K562 (cell line): ENCODE measurements at regions not wholly inside any gene's neighbourhood (a gene's known extent, or its start where the extent isn't known, plus 50 kb on each side); places are given as distances from the start of the nearest gene placed in this dataset.

Experiments used
- ASH1L ChIP-seq: fragments of 450-650 bp; IDR thresholded peaks from 2 replicates; pipeline ENCODE4 v1.6.1; 2018; ENCODE audit warnings: borderline replicate concordance, mild to moderate bottlenecking, low read depth; ENCODE audit not compliant: partially characterized antibody
- C11orf30 ChIP-seq: fragments of 450-650 bp; IDR thresholded peaks from 2 replicates; pipeline ENCODE4 v1.6.1; 2016; ENCODE audit warnings: low read depth, mild to moderate bottlenecking
- E2F1 ChIP-seq: sonication (generic); formaldehyde crosslinking; IDR thresholded peaks from 2 replicates; pipeline ENCODE4 v1.8.1; 2023; ENCODE audit warnings: mild to moderate bottlenecking, missing genetic modification reagents, moderate library complexity
- HDAC3 ChIP-seq: fragments of 450-650 bp; IDR thresholded peaks from 2 replicates; pipeline ENCODE4 v1.6.1; 2018; ENCODE audit warnings: borderline replicate concordance, mild to moderate bottlenecking, moderate library complexity; ENCODE audit not compliant: partially characterized antibody
- IRF1 ChIP-seq: sonication (generic); formaldehyde crosslinking; IDR thresholded peaks from 2 replicates; pipeline ENCODE4 v1.8.0; 2022; ENCODE audit warnings: missing genetic modification reagents, mild to moderate bottlenecking, borderline replicate concordance
- MAZ ChIP-seq, 2 experiments: fragments of 450-650 bp in 1 of 2; sonication (generic) in 1 of 2; formaldehyde crosslinking; IDR thresholded peaks in 1 of 2; conservative IDR thresholded peaks in 1 of 2; 2 replicates each; pipeline versions ENCODE4 v1.4.0 to v1.5.0; 2020; ENCODE audit warnings: mild to moderate bottlenecking in 1 of 2, missing genetic modification reagents in 1 of 2
- MEIS2 ChIP-seq: fragments of 450-650 bp; IDR thresholded peaks from 2 replicates; pipeline ENCODE4 v1.6.1; 2014; ENCODE audit warnings: mild to moderate bottlenecking; ENCODE audit not compliant: partially characterized antibody
- MLLT1 ChIP-seq, 2 experiments: fragments of 450-650 bp; IDR thresholded peaks; 2 replicates each; pipeline ENCODE4 v1.6.1; 2016
- NBN ChIP-seq: fragments of 450-650 bp; IDR thresholded peaks from 2 replicates; pipeline ENCODE4 v1.6.1; 2016; ENCODE audit warnings: low read depth, mild to moderate bottlenecking
- NCOA1 ChIP-seq: fragments of 450-650 bp; IDR thresholded peaks from 2 replicates; pipeline ENCODE4 v1.6.1; 2016; ENCODE audit warnings: low read depth
- PPARD ChIP-seq: fragments of 250-450 bp; sonication (Bioruptor Pico); IDR thresholded peaks from 2 replicates; pipeline ENCODE4 v1.8.0; 2022; ENCODE audit warnings: inconsistent platforms, mild to moderate bottlenecking, moderate library complexity
- RCOR1 ChIP-seq, 2 experiments: IDR thresholded peaks; 2 replicates each; pipeline ENCODE4 v1.6.1; 2012; ENCODE audit warnings: low read depth in 2 of 2, low read length in 2 of 2, borderline replicate concordance in 1 of 2, improper control_type of control experiment in 1 of 2
- SLC30A9 ChIP-seq: fragments of 250-450 bp; sonication (Bioruptor Pico); IDR thresholded peaks from 2 replicates; pipeline ENCODE4 v1.8.0; 2022; ENCODE audit warnings: mild to moderate bottlenecking, moderate library complexity
- SMAD3 ChIP-seq: fragments of 450-650 bp; formaldehyde crosslinking; conservative IDR thresholded peaks from 2 replicates; pipeline ENCODE4 v1.4.0; 2020; ENCODE audit warnings: mild to moderate bottlenecking
- SOX6 ChIP-seq: fragments of 450-650 bp; IDR thresholded peaks from 2 replicates; pipeline ENCODE4 v1.6.1; 2014; ENCODE audit warnings: mild to moderate bottlenecking
- SPI1 ChIP-seq: IDR thresholded peaks from 2 replicates; pipeline ENCODE4 v1.6.1; 2011; ENCODE audit warnings: low read depth, low read length, control low read depth, borderline replicate concordance
- SRF ChIP-seq, 2 experiments: fragments of 250-450, 450-650 bp in 1 of 2; sonication (Bioruptor Pico) in 1 of 2; sonication (generic) in 1 of 2; formaldehyde crosslinking; IDR thresholded peaks; 2 replicates each; pipeline versions ENCODE4 v1.5.0 to v1.5.1; 2020 to 2022; ENCODE audit warnings: mild to moderate bottlenecking in 1 of 2, missing genetic modification reagents in 1 of 2
- STAT5A ChIP-seq: IDR thresholded peaks from 2 replicates; pipeline ENCODE4 v1.6.1; 2012; ENCODE audit warnings: low read length, inconsistent platforms, borderline replicate concordance
- THRAP3 ChIP-seq: fragments of 450-650 bp; IDR thresholded peaks from 2 replicates; pipeline ENCODE4 v1.6.1; 2016; ENCODE audit warnings: mild to moderate bottlenecking, inconsistent platforms, borderline replicate concordance
- ZNF316 ChIP-seq: fragments of 450-650 bp; IDR thresholded peaks from 2 replicates; pipeline ENCODE4 v1.6.1; 2016
- ZNF589 ChIP-seq: fragments of 200-800 bp; sonication (Bioruptor generic); IDR thresholded peaks from 2 replicates; pipeline ENCODE4 v1.6.1; 2016; ENCODE audit warnings: low read depth, missing genetic modification characterization, missing compliant biosample characterization
- ZNF77 ChIP-seq: fragments of 250-450 bp; sonication (Bioruptor Pico); IDR thresholded peaks from 2 replicates; pipeline ENCODE4 v1.5.0; 2020
- ZNF830 ChIP-seq: fragments of 250-450 bp; sonication (Bioruptor Pico); IDR thresholded peaks from 2 replicates; pipeline ENCODE4 v1.5.0; 2021; ENCODE audit warnings: mild to moderate bottlenecking

GRCh38 chr6:22025468-22026163 lies 271.2 kb downstream of the PRL start (continued):
- no peak for TF ChIP-seq SLC30A9
- TF ChIP-seq NBN = peak; percentile 73
- TF ChIP-seq C11orf30 = peak; percentile 90
- peak; percentile 92 for TF ChIP-seq ZNF316
- no peak for TF ChIP-seq ZNF77 (CRISPR knock-in tag)
- peak; percentile 15 for TF ChIP-seq HDAC3
- peak; percentile 60; the same call in 1 of the 2 replicates for TF ChIP-seq NCOA1
- TF ChIP-seq IRF1 (CRISPR knock-in tag) = no peak
- TF ChIP-seq THRAP3 = no peak
- TF ChIP-seq SPI1 = no peak
- peak; percentile 92 for TF ChIP-seq MEIS2
- no peak for TF ChIP-seq E2F1
- peak; percentile 8 to 59; a peak in 2 of 4 replicates for TF ChIP-seq MLLT1 (IDR thresholded peaks at IDR 0.05)
- peak; percentile 52; a peak in 2 of 4 replicates for TF ChIP-seq RCOR1 (IDR thresholded peaks at IDR 0.05; ENCODE audit: borderline replicate concordance in 1 of 2, low read depth in 2 of 2, low read length in 2 of 2)
- TF ChIP-seq ZNF830 = 0 out of 2 replicates have a peak, but pooled peaks have one; percentile 16
- TF ChIP-seq ASH1L = peak; percentile 57
- TF ChIP-seq ZNF589 (CRISPR knock-in tag) = peak; percentile 85
- TF ChIP-seq SRF (CRISPR knock-in tag; IDR thresholded peaks at IDR 0.05) = peak in 1 of 2 experiments; percentile 20; a peak in 1 of 4 replicates
- TF ChIP-seq PPARD (CRISPR knock-in tag) = no peak
- TF ChIP-seq SMAD3 (CRISPR knock-in tag) = no peak
- TF ChIP-seq MAZ (CRISPR knock-in tag; conservative IDR thresholded peaks at IDR 0.05 in 1 of 2, IDR thresholded peaks at IDR 0.05 in 1 of 2) = no peak; a peak in 1 of 4 replicates
- peak; percentile 100 for TF ChIP-seq SOX6
- TF ChIP-seq STAT5A = peak; percentile 63
